ENCODE measurements at regions not wholly inside any gene's neighbourhood (a gene's known extent, or its start where the extent isn't known, plus 50 kb on each side); places are given as distances from the start of the nearest gene placed in this dataset.

DNA sequence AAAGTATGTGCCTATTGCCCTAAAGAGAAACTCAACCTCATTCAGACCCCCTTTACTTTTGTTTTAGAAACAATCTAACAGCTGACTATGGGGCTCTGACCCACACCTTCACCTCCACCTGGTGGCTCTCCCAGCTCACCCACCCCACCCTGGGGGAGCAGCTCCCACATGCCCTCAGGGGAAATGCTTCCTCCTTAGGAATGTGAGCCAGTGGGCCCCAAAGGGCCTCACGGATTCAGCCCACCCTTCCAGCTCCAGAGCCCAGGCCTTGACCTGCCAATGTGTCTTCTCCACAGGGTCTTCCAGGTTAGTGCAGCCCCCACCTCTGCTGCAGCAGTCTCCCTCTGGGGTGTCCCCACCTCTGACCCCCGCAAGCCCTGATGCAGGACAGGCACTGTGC lies 680.1 kb upstream of the RAB6C start:
- TF ChIP-seq, protein P1, sequence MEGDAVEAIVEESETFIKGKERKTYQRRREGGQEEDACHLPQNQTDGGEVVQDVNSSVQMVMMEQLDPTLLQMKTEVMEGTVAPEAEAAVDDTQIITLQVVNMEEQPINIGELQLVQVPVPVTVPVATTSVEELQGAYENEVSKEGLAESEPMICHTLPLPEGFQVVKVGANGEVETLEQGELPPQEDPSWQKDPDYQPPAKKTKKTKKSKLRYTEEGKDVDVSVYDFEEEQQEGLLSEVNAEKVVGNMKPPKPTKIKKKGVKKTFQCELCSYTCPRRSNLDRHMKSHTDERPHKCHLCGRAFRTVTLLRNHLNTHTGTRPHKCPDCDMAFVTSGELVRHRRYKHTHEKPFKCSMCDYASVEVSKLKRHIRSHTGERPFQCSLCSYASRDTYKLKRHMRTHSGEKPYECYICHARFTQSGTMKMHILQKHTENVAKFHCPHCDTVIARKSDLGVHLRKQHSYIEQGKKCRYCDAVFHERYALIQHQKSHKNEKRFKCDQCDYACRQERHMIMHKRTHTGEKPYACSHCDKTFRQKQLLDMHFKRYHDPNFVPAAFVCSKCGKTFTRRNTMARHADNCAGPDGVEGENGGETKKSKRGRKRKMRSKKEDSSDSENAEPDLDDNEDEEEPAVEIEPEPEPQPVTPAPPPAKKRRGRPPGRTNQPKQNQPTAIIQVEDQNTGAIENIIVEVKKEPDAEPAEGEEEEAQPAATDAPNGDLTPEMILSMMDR (conservative IDR thresholded peaks at IDR 0.05 in 1 of 2, IDR thresholded peaks at IDR 0.05 in 1 of 2; ENCODE audit: low read depth in 1 of 2, low read length in 2 of 2) = no peak
- TF ChIP-seq EZH2 (IDR thresholded peaks at IDR 0.05; ENCODE audit: low read length, missing control alignments) = no peak
